GM12878 (cell line): ENCODE measurements at regions not wholly inside any gene's neighbourhood (a gene's known extent, or its start where the extent isn't known, plus 50 kb on each side); places are given as distances from the start of the nearest gene placed in this dataset.

ENCODE experiments used
- ATAC-seq: fragments of 200-7000 bp; cut with Tn5 transposase; 3 replicates; pipeline ENCODE4 v1.9.1; 2020; ENCODE audit warnings: mild to moderate bottlenecking, moderate library complexity
- BruUV-seq: library from RNA; stranded (reverse); fragments of 400-500 nt; replicated peaks from 2 replicates; lab custom pipeline; 2021; lab: Mats Ljungman, UMichigan
- CTCF ChIA-PET: fragments of 300-600 bp; sonication (Branson Sonifier 250); formaldehyde crosslinking; extraction: SDS; loops from one replicate; lab custom pipeline; 2021; ENCODE audit warnings: inconsistent platforms; lab: Yijun Ruan, JAX
- POLR2A ChIA-PET: fragments of 350-600 bp; formaldehyde crosslinking; extraction: SDS; loops from one replicate; lab custom pipeline; 2021; ENCODE audit warnings: inconsistent platforms; lab: Charles Lee
- RAD21 ChIA-PET: fragments of 300-600 bp; sonication (Branson Sonifier 250); formaldehyde crosslinking; loops from one replicate; lab custom pipeline; 2023; ENCODE audit warnings: antibody characterized with exemption; ENCODE audit not compliant: unreplicated experiment; lab: Charles Lee
- SMC1A ChIA-PET: fragments of 300-600 bp; sonication (Branson Sonifier 250); formaldehyde crosslinking; loops from one replicate; lab custom pipeline; 2023; ENCODE audit not compliant: unreplicated experiment, uncharacterized antibody; lab: Charles Lee
- DNase-seq: peaks from one replicate; pipeline ENCODE4 v3.0.0-alpha.2; 2011; ENCODE audit warnings: low read depth, low spot score
- FAIRE-seq: peaks from 3 replicates; lab custom pipeline; 2011; peaks lifted over from hg19 to GRCh38; lab: Jason Lieb, UNC
- H2AFZ ChIP-seq: 2 replicates; pipeline ENCODE4 v1.6.0; 2011; ENCODE audit warnings: low read depth, low read length, control low read depth; ENCODE audit not compliant: control insufficient read depth
- H3K27ac ChIP-seq: 2 replicates; pipeline ENCODE4 v1.5.1; 2011; ENCODE audit warnings: control low read depth; ENCODE audit not compliant: control insufficient read depth, insufficient read depth
- H3K27me3 ChIP-seq, 2 experiments: replicated peaks in 1 of 2; 2 replicates each; pipeline versions ENCODE4 v1.6.0 to v1.6.1; 2011; ENCODE audit warnings: low read length in 1 of 2; ENCODE audit not compliant: control insufficient read depth in 2 of 2, insufficient read depth in 2 of 2
- H3K36me3 ChIP-seq, 2 experiments: 2 replicates each; pipeline ENCODE4 v1.5.1; 2011; ENCODE audit warnings: low read length in 1 of 2; ENCODE audit not compliant: control insufficient read depth in 2 of 2, insufficient read depth in 2 of 2
- H3K4me1 ChIP-seq: 2 replicates; pipeline ENCODE4 v1.6.1; 2011; ENCODE audit warnings: mild to moderate bottlenecking, low read length, moderate library complexity, mixed read lengths; ENCODE audit not compliant: control insufficient read depth, insufficient read depth
- H3K4me2 ChIP-seq: 2 replicates; pipeline ENCODE4 v1.6.0; 2011; ENCODE audit warnings: control low read depth; ENCODE audit not compliant: control insufficient read depth, insufficient read depth
- H3K4me3 ChIP-seq: fragments of 200-600 bp; sonication (generic); 2 replicates; pipeline ENCODE4 v1.5.1; 2016
- H3K79me2 ChIP-seq: 2 replicates; pipeline ENCODE4 v1.6.0; 2011; ENCODE audit warnings: low read length; ENCODE audit not compliant: control insufficient read depth, insufficient read depth
- H3K9ac ChIP-seq: 2 replicates; pipeline ENCODE4 v1.8.0; 2011; ENCODE audit warnings: low read length, control low read depth, mixed read lengths; ENCODE audit not compliant: control insufficient read depth, insufficient read depth
- H3K9me3 ChIP-seq: replicated peaks from 3 replicates; pipeline ENCODE4 v1.5.1; 2011; ENCODE audit warnings: mild to moderate bottlenecking, low read length; ENCODE audit not compliant: control insufficient read depth, insufficient read depth
- H4K20me1 ChIP-seq: 2 replicates; pipeline ENCODE4 v1.6.0; 2011; ENCODE audit not compliant: control insufficient read depth, insufficient read depth
- ATF2 ChIP-seq: IDR thresholded peaks from 2 replicates; pipeline ENCODE4 v1.6.1; 2012; ENCODE audit warnings: low read length, inconsistent platforms
- BACH1 ChIP-seq: fragments of 450-650 bp; IDR thresholded peaks from 2 replicates; pipeline ENCODE4 v1.6.1; 2017; ENCODE audit warnings: mild to moderate bottlenecking, borderline replicate concordance
- BCLAF1 ChIP-seq: fragments of 450-650 bp; IDR thresholded peaks from 2 replicates; pipeline ENCODE4 v1.6.1; 2017; ENCODE audit warnings: antibody characterized with exemption, mild to moderate bottlenecking, moderate library complexity
- CBFB ChIP-seq: IDR thresholded peaks from 2 replicates; pipeline ENCODE4 v1.6.1; 2016; ENCODE audit warnings: antibody characterized with exemption, low read depth
- CREM ChIP-seq: IDR thresholded peaks from 2 replicates; pipeline ENCODE4 v1.6.1; 2014; ENCODE audit warnings: antibody characterized with exemption, low read depth
- ESRRA ChIP-seq: IDR thresholded peaks from 2 replicates; pipeline ENCODE4 v1.6.1; 2012; ENCODE audit warnings: mild to moderate bottlenecking, low read length, improper control_type of control experiment
- HDGF ChIP-seq: fragments of 450-650 bp; IDR thresholded peaks from 2 replicates; pipeline ENCODE4 v1.6.1; 2016; ENCODE audit warnings: antibody characterized with exemption
- IRF3 ChIP-seq: fragments of 450-650 bp; IDR thresholded peaks from 2 replicates; pipeline ENCODE4 v1.6.1; 2014; ENCODE audit warnings: mild to moderate bottlenecking
- NBN ChIP-seq: fragments of 450-650 bp; IDR thresholded peaks from 2 replicates; pipeline ENCODE4 v1.6.1; 2016
- POLR2AphosphoS5 ChIP-seq: IDR thresholded peaks from 2 replicates; pipeline ENCODE4 v1.6.1; 2011; ENCODE audit warnings: mild to moderate bottlenecking, low read length, inconsistent platforms
- STAT3 ChIP-seq: IDR thresholded peaks from 2 replicates; pipeline ENCODE4 v1.6.1; 2011; ENCODE audit warnings: low read depth, low read length, improper control_type of control experiment
- SUPT20H ChIP-seq: IDR thresholded peaks from 2 replicates; pipeline ENCODE4 v1.6.1; 2011; ENCODE audit warnings: low read depth, mild to moderate bottlenecking, low read length, moderate library complexity, borderline replicate concordance; ENCODE audit not compliant: control insufficient read depth
- ZNF622 ChIP-seq: fragments of 450-650 bp; IDR thresholded peaks from 2 replicates; pipeline ENCODE4 v1.6.1; 2017; ENCODE audit warnings: mild to moderate bottlenecking, inconsistent platforms
- ZSCAN29 ChIP-seq: fragments of 450-650 bp; IDR thresholded peaks from 2 replicates; pipeline ENCODE4 v1.6.1; 2017; ENCODE audit warnings: mild to moderate bottlenecking, moderate library complexity
- WGBS: methylation state at CpG from one replicate; pipeline ENCODE4 v1.1.6; 2016; ENCODE audit warnings: low lambda C conversion rate; ENCODE audit not compliant: insufficient replicate concordance, insufficient coverage; ENCODE audit errors: missing lambda C conversion rate; 5-methylcytosine and 5-hydroxymethylcytosine counted together
- in situ Hi-C: fragments of 300-500 bp; cut with MboI; formaldehyde crosslinking; loops from 9 replicates; pipeline ENCODE4 v1.14.3; 2018; ENCODE audit warnings: mixed read lengths
- intact Hi-C: fragments of 100-400 bp; cut with micrococcal nuclease; formaldehyde crosslinking; loops from one replicate; pipeline ENCODE4 v1.14.2; 2022; ENCODE audit not compliant: unreplicated experiment
- TF ChIP-seq, protein P1 (sequence below): IDR thresholded peaks from 2 replicates; pipeline ENCODE4 v1.6.1; 2011; ENCODE audit warnings: low read depth, low read length, improper control_type of control experiment, borderline replicate concordance

DNA sequence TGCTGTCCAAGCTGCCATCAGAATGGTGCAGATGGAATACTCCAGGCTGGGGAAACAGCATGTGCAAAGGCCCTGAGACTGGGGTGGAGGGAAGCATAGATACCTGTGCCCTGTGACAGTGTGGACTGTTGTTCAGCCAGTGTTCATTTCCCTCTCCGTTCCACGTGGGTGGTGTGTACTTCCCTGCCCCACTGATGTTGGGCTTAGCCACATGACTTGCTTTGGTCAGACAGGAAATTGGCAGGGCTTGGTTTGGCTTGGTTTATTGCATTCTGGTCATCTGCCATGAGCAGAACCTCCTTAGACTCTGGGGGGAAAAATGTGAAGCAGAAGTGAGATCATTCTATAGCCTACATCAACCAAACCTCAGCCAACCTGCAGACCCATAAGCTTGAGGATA, 102.4 kb upstream of the IGSF21 start:
- Histone ChIP-seq H3K27me3 (no peaks in the 10 kb centered on the region; a peak in 1 of 4 replicates), H3K4me1 (peaks cover 4% of the 10 kb centered on the region; the same call in 1 of the 2 replicates), H3K9me3 (no peaks in the 10 kb centered on the region), H3K27ac (no peak overlapping the region), H4K20me1 (no peaks in the 10 kb centered on the region; the same call in 1 of the 2 replicates), H3K9ac (no peak overlapping the region), H3K36me3 (no peaks in the 10 kb centered on the region), H3K4me3 (no peak overlapping the region), H3K79me2 (no peaks in the 10 kb centered on the region), H2AFZ (no peak overlapping the region), H3K4me2 (no peak overlapping the region)
- BruUV-seq = no TSS peak
- intact Hi-C loops = no loop called here
- WGBS = 0% methylated on average over 2 of the region's 2 CpGs
- CTCF ChIA-PET = interaction anchor here (0.9 kb wide), 1 partner anchor 20 kb away, joined by 3 read pairs; no protein-coding TSS in a partner anchor
- FAIRE-seq (no peak), ATAC-seq (no peak), DNase-seq (no peak)
- SMC1A ChIA-PET = no interaction called here
- no peak for TF ChIP-seq BACH1
- no peak for TF ChIP-seq ZNF622
- no peak for TF ChIP-seq POLR2AphosphoS5
- TF ChIP-seq BCLAF1 = no peak
- TF ChIP-seq ATF2 = no peak
- no peak for TF ChIP-seq CREM
- no peak for TF ChIP-seq ESRRA
- TF ChIP-seq ZSCAN29 = no peak
- TF ChIP-seq SUPT20H = no peak
- no peak for TF ChIP-seq CBFB
- no peak for TF ChIP-seq HDGF
- TF ChIP-seq NBN = no peak
- TF ChIP-seq, protein P1, sequence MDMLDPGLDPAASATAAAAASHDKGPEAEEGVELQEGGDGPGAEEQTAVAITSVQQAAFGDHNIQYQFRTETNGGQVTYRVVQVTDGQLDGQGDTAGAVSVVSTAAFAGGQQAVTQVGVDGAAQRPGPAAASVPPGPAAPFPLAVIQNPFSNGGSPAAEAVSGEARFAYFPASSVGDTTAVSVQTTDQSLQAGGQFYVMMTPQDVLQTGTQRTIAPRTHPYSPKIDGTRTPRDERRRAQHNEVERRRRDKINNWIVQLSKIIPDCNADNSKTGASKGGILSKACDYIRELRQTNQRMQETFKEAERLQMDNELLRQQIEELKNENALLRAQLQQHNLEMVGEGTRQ = no peak
- no peak for TF ChIP-seq IRF3
- TF ChIP-seq STAT3 = no peak
- POLR2A ChIA-PET = interaction anchor here (0.5 kb wide), 1 partner anchor 720 kb away, joined by 6 read pairs; no protein-coding TSS in a partner anchor
- RAD21 ChIA-PET = no interaction called here
- in situ Hi-C loops = no loop called here
